IMR-90 (cell line): ENCODE measurements at regions not wholly inside any gene's neighbourhood (a gene's known extent, or its start where the extent isn't known, plus 50 kb on each side); places are given as distances from the start of the nearest gene placed in this dataset.

ENCODE experiments used
- ATAC-seq: fragments of 200-7000 bp; cut with Tn5 transposase; 2 replicates; pipeline ENCODE4 v1.9.1; 2020; ENCODE audit warnings: low read depth, mild to moderate bottlenecking, moderate library complexity
- BruUV-seq: library from RNA; stranded (reverse); fragments of 400-500 nt; replicated peaks from 2 replicates; lab custom pipeline; 2021; lab: Mats Ljungman, UMichigan
- CTCF ChIA-PET: fragments of 300-600 bp; formaldehyde crosslinking; extraction: SDS; loops from one replicate; lab custom pipeline; 2021; ENCODE audit warnings: antibody characterized with exemption; lab: Yijun Ruan, JAX
- POLR2A ChIA-PET: fragments of 300-600 bp; sonication (Branson Sonifier 250); formaldehyde crosslinking; loops from one replicate; lab custom pipeline; 2022; ENCODE audit warnings: antibody characterized with exemption; ENCODE audit not compliant: unreplicated experiment; lab: Charles Lee
- DNase-seq: peaks from one replicate; pipeline ENCODE4 v3.0.0; 2013
- H2AFZ ChIP-seq: replicated peaks from 2 replicates; pipeline ENCODE3; 2013; ENCODE audit warnings: low read length, mild to moderate bottlenecking; ENCODE audit not compliant: poor library complexity
- H2AK5ac ChIP-seq: 2 replicates; pipeline ENCODE4 v1.6.1; 2013; ENCODE audit warnings: low read depth, low read length, inconsistent platforms
- H2AK9ac ChIP-seq: replicated peaks from 2 replicates; pipeline ENCODE3; 2013; ENCODE audit warnings: mild to moderate bottlenecking, low read depth, low read length, moderate library complexity; ENCODE audit not compliant: poor library complexity
- H2BK120ac ChIP-seq: 2 replicates; pipeline ENCODE4 v1.6.1; 2013; ENCODE audit warnings: low read depth, low read length, inconsistent platforms
- H2BK15ac ChIP-seq: 3 replicates; pipeline ENCODE4 v1.6.1; 2013; ENCODE audit warnings: low read depth, low read length, inconsistent platforms
- H2BK20ac ChIP-seq: 2 replicates; pipeline ENCODE4 v1.6.1; 2013; ENCODE audit warnings: low read depth, mild to moderate bottlenecking, inconsistent platforms, low read length, moderate library complexity
- H2BK5ac ChIP-seq: 2 replicates; pipeline ENCODE4 v1.6.1; 2013; ENCODE audit warnings: mild to moderate bottlenecking, low read depth, low read length, inconsistent platforms; ENCODE audit not compliant: poor library complexity, severe bottlenecking
- H3K14ac ChIP-seq: replicated peaks from 2 replicates; pipeline ENCODE4 v1.6.1; 2013; ENCODE audit warnings: low read depth, low read length, inconsistent platforms
- H3K18ac ChIP-seq: 2 replicates; pipeline ENCODE4 v1.6.1; 2013; ENCODE audit warnings: low read depth, low read length, control low read depth
- H3K23ac ChIP-seq: 2 replicates; pipeline ENCODE4 v1.6.1; 2013; ENCODE audit warnings: low read depth, low read length, inconsistent platforms
- H3K27ac ChIP-seq: 2 replicates; pipeline ENCODE4 v1.5.1; 2013; ENCODE audit warnings: mild to moderate bottlenecking, control low read depth, low read length; ENCODE audit not compliant: insufficient read depth
- H3K27me3 ChIP-seq: 2 replicates; pipeline ENCODE4 v1.6.1; 2013; ENCODE audit warnings: low read length; ENCODE audit not compliant: control insufficient read depth, insufficient read depth
- H3K36me3 ChIP-seq: 2 replicates; pipeline ENCODE4 v1.6.1; 2013; ENCODE audit warnings: low read length, mixed read lengths; ENCODE audit not compliant: control insufficient read depth, insufficient read depth
- H3K4ac ChIP-seq: 2 replicates; pipeline ENCODE4 v1.6.1; 2013; ENCODE audit warnings: low read depth, low read length, inconsistent platforms
- H3K4me1 ChIP-seq: 2 replicates; pipeline ENCODE4 v1.6.1; 2013; ENCODE audit warnings: low read length, mixed read lengths; ENCODE audit not compliant: control insufficient read depth, insufficient read depth
- H3K4me2 ChIP-seq: 2 replicates; pipeline ENCODE4 v1.6.1; 2013; ENCODE audit warnings: low read depth, mild to moderate bottlenecking, control low read depth, low read length, moderate library complexity
- H3K4me3 ChIP-seq: 2 replicates; pipeline ENCODE4 v1.5.1; 2013; ENCODE audit warnings: low read depth, mild to moderate bottlenecking, control low read depth, low read length, moderate library complexity; ENCODE audit not compliant: insufficient read depth
- H3K56ac ChIP-seq: 2 replicates; pipeline ENCODE4 v1.6.1; 2013; ENCODE audit warnings: low read length, inconsistent platforms; ENCODE audit not compliant: insufficient read depth; ENCODE audit errors: extremely low read depth
- H3K79me1 ChIP-seq, 2 experiments: 2 replicates each; pipeline ENCODE4 v1.6.1; 2013; ENCODE audit warnings: low read length in 2 of 2, inconsistent platforms in 1 of 2, low read depth in 1 of 2
- H3K9ac ChIP-seq: 2 replicates; pipeline ENCODE4 v1.6.1; 2013; ENCODE audit warnings: low read depth, low read length, control low read depth
- H3K9me1 ChIP-seq: 2 replicates; pipeline ENCODE4 v1.6.1; 2013; ENCODE audit warnings: low read length, inconsistent platforms; ENCODE audit not compliant: insufficient read depth
- H3K9me3 ChIP-seq: 2 replicates; pipeline ENCODE4 v1.6.1; 2013; ENCODE audit warnings: low read length; ENCODE audit not compliant: control insufficient read depth, insufficient read depth
- H4K20me1 ChIP-seq: 2 replicates; pipeline ENCODE4 v1.6.1; 2013; ENCODE audit warnings: low read length, inconsistent platforms; ENCODE audit not compliant: insufficient read depth
- H4K5ac ChIP-seq: 2 replicates; pipeline ENCODE4 v1.6.1; 2013; ENCODE audit warnings: mild to moderate bottlenecking, low read depth, low read length, control low read depth
- H4K8ac ChIP-seq, 2 experiments: 2 replicates each; pipeline ENCODE4 v1.6.1; 2013; ENCODE audit warnings: low read depth in 2 of 2, low read length in 2 of 2, control low read depth in 1 of 2, inconsistent platforms in 1 of 2
- H4K91ac ChIP-seq: 2 replicates; pipeline ENCODE4 v1.6.1; 2013; ENCODE audit warnings: low read depth, low read length, inconsistent platforms; ENCODE audit not compliant: insufficient read depth
- BHLHE40 ChIP-seq: fragments of 150-350 bp; IDR thresholded peaks from 2 replicates; pipeline ENCODE4 v1.6.1; 2016; ENCODE audit warnings: mild to moderate bottlenecking, low read depth, low read length
- CEBPB ChIP-seq: IDR thresholded peaks from 2 replicates; pipeline ENCODE4 v1.6.1; 2012; ENCODE audit warnings: low read depth, low read length, improper control_type of control experiment
- CHD1 ChIP-seq: IDR thresholded peaks from 2 replicates; pipeline ENCODE4 v1.6.1; 2012; ENCODE audit warnings: low read depth, low read length, improper control_type of control experiment
- CTCF ChIP-seq: conservative IDR thresholded peaks from 2 replicates; pipeline ENCODE4 v1.5.1; 2012; ENCODE audit warnings: mild to moderate bottlenecking, low read depth, low read length, improper control_type of control experiment
- ELK1 ChIP-seq: fragments of 150-350 bp; IDR thresholded peaks from 2 replicates; pipeline ENCODE4 v1.6.1; 2016; ENCODE audit warnings: low read depth, mild to moderate bottlenecking, low read length, moderate library complexity, borderline replicate concordance
- FOS ChIP-seq: fragments of 150-350 bp; IDR thresholded peaks from 2 replicates; pipeline ENCODE4 v1.6.1; 2016; ENCODE audit warnings: low read depth, low read length
- MAFK ChIP-seq: IDR thresholded peaks from 2 replicates; pipeline ENCODE4 v1.6.1; 2012; ENCODE audit warnings: low read depth, low read length, improper control_type of control experiment
- MAZ ChIP-seq: IDR thresholded peaks from 2 replicates; pipeline ENCODE4 v1.6.1; 2012; ENCODE audit warnings: low read depth, mild to moderate bottlenecking, low read length, improper control_type of control experiment, moderate library complexity, borderline replicate concordance
- MXI1 ChIP-seq: IDR thresholded peaks from 2 replicates; pipeline ENCODE4 v1.6.1; 2012; ENCODE audit warnings: low read depth, mild to moderate bottlenecking, low read length, moderate library complexity, borderline replicate concordance
- NFE2L2 ChIP-seq: fragments of 150-350 bp; IDR thresholded peaks from 2 replicates; pipeline ENCODE4 v1.6.1; 2016; ENCODE audit warnings: low read depth, mild to moderate bottlenecking, low read length
- POLR2A ChIP-seq: IDR thresholded peaks from 2 replicates; pipeline ENCODE4 v1.6.1; 2012; ENCODE audit warnings: mild to moderate bottlenecking, low read depth, low read length
- RAD21 ChIP-seq: IDR thresholded peaks from 2 replicates; pipeline ENCODE4 v1.6.1; 2012; ENCODE audit warnings: low read length, improper control_type of control experiment
- RCOR1 ChIP-seq: IDR thresholded peaks from 2 replicates; pipeline ENCODE4 v1.6.1; 2012; ENCODE audit warnings: mild to moderate bottlenecking, low read length, improper control_type of control experiment; ENCODE audit not compliant: insufficient replicate concordance
- RFX5 ChIP-seq: IDR thresholded peaks from 2 replicates; pipeline ENCODE4 v1.8.0; 2012; ENCODE audit warnings: low read depth, mild to moderate bottlenecking, low read length, moderate library complexity
- SMC3 ChIP-seq: fragments of 150-350 bp; IDR thresholded peaks from 2 replicates; pipeline ENCODE4 v1.6.1; 2016; ENCODE audit warnings: low read depth, mild to moderate bottlenecking, antibody characterized with exemption, low read length, moderate library complexity
- WGBS, 2 experiments: methylation state at CpG; one replicate each; pipeline versions ENCODE4 v1.1.5 to v1.1.7; 2013; ENCODE audit warnings: missing lambda C conversion rate in 2 of 2; ENCODE audit not compliant: insufficient read length in 1 of 2; ENCODE audit errors: extremely low coverage in 2 of 2; 5-methylcytosine and 5-hydroxymethylcytosine counted together
- dilution Hi-C: fragments of 300-500 bp; cut with HindIII; formaldehyde crosslinking; loops from one replicate; pipeline ENCODE4 v1.14.3; 2018; ENCODE audit warnings: low sequenced_read_pairs; ENCODE audit not compliant: unreplicated experiment
- in situ Hi-C: fragments of 300-500 bp; cut with MboI; formaldehyde crosslinking; loops from 3 replicates; pipeline ENCODE4 v1.14.3; 2019; ENCODE audit warnings: low sequenced_read_pairs, inconsistent platforms, mixed read lengths
- intact Hi-C: fragments of 100-400 bp; cut with micrococcal nuclease; formaldehyde crosslinking; loops from 2 replicates; pipeline ENCODE4 v1.10.0; 2022
- TF ChIP-seq, protein P1 (sequence below): fragments of 150-350 bp; IDR thresholded peaks from 2 replicates; pipeline ENCODE4 v1.6.1; 2017; ENCODE audit warnings: mild to moderate bottlenecking, antibody characterized with exemption, low read length, low read depth

DNA sequence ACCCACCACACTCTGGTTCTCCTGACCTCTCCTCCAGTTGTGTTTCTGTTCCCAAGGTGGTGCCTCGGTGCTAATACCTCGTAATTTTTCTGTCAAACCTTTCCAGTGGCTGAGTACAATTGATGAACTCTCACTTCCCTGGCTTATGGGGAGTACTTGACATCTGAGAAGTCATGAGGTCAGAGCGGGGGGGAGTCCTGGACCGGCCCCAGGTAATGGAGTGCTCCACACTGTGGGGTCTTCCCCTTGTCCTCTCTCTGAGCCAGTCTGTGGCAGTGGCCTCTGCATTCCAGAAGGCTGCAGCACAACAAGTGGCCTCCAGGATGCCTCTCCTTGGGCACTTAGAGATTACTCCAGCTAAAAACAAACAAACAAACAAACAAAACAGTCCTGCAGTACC is 122.5 kb upstream of the TRIM2 start:
- H3K56ac ChIP-seq, result no peak overlapping the region
- H4K8ac ChIP-seq, result no peak overlapping the region
- H2BK15ac ChIP-seq, result no peak overlapping the region
- no peak overlapping the region for H3K4ac ChIP-seq
- ATAC-seq, result no peak
- H3K14ac ChIP-seq, result no peak overlapping the region
- no peaks in the 10 kb centered on the region for H3K79me1 ChIP-seq
- H3K4me2 ChIP-seq, result no peak overlapping the region
- H3K9me1 ChIP-seq, result no peaks in the 10 kb centered on the region
- H2AK5ac ChIP-seq, result no peak overlapping the region
- BruUV-seq, result no TSS peak
- H2AFZ ChIP-seq, result no peak overlapping the region
- TF ChIP-seq CHD1, result no peak
- TF ChIP-seq CTCF, result no peak
- no peak for TF ChIP-seq MAFK
- TF ChIP-seq NFE2L2, result no peak
- TF ChIP-seq BHLHE40, result no peak
- no peak for TF ChIP-seq ELK1
- TF ChIP-seq POLR2A, result no peak
- no peak for TF ChIP-seq FOS
- TF ChIP-seq RCOR1, result no peak
- TF ChIP-seq RAD21, result no peak
- no peak for TF ChIP-seq CEBPB
- no peak for TF ChIP-seq MXI1
- no peak for TF ChIP-seq MAZ
- TF ChIP-seq, protein P1, sequence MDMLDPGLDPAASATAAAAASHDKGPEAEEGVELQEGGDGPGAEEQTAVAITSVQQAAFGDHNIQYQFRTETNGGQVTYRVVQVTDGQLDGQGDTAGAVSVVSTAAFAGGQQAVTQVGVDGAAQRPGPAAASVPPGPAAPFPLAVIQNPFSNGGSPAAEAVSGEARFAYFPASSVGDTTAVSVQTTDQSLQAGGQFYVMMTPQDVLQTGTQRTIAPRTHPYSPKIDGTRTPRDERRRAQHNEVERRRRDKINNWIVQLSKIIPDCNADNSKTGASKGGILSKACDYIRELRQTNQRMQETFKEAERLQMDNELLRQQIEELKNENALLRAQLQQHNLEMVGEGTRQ, result no peak
- TF ChIP-seq RFX5, result no peak
- no peak for TF ChIP-seq SMC3
- in situ Hi-C loops, result loop anchor here (5.0 kb wide), 2 partner anchors 46 to 234 kb away; no protein-coding TSS in a partner anchor
- H2BK120ac ChIP-seq, result no peak overlapping the region
- H3K23ac ChIP-seq, result no peak overlapping the region
- H3K36me3 ChIP-seq, result no peaks in the 10 kb centered on the region
- no peak overlapping the region for H4K5ac ChIP-seq
- no peak for DNase-seq
- no peak overlapping the region for H3K9ac ChIP-seq
- dilution Hi-C loops, result no loop called here
- H3K9me3 ChIP-seq, result no peaks in the 10 kb centered on the region
- H4K20me1 ChIP-seq, result no peaks in the 10 kb centered on the region
- no peak overlapping the region for H2AK9ac ChIP-seq
- 0 out of 2 replicates have a peak, but pooled peaks cover 1% of the 10 kb centered on the region for H3K4me1 ChIP-seq
- intact Hi-C loops, result loop anchor here (5.0 to 10.0 kb wide), 3 partner anchors 236 to 677 kb away; no protein-coding TSS in a partner anchor
- no peak overlapping the region for H4K91ac ChIP-seq
- no peak overlapping the region for H3K4me3 ChIP-seq
- H2BK5ac ChIP-seq, result no peak overlapping the region
- H2BK20ac ChIP-seq, result no peak overlapping the region
- H3K27ac ChIP-seq, result no peak overlapping the region
- POLR2A ChIA-PET, result no interaction called here
- CTCF ChIA-PET, result interaction anchor here (0.7 kb wide), 1 partner anchor 25 kb away, joined by 3 read pairs; no protein-coding TSS in a partner anchor
- H3K27me3 ChIP-seq, result peaks cover 21% of the 10 kb centered on the region
- no CpG with 5 or more reads among the region's 4 CpGs for WGBS, 2 experiments
- H3K18ac ChIP-seq, result no peak overlapping the region
